HG02642 (cell line): ENCODE measurements at regions not wholly inside any gene's neighbourhood (a gene's known extent, or its start where the extent isn't known, plus 50 kb on each side); places are given as distances from the start of the nearest gene placed in this dataset.
"Not testable (repeated sequence)": the region's sequence is repeated elsewhere in the genome, so short reads cannot be mapped to it uniquely, and the experiment has no call there.

Experiments used
- ATAC-seq: cut with Tn5 transposase; IDR thresholded peaks from one replicate; pipeline ENCODE4 v1.9.1; 2021; ENCODE audit warnings: mild to moderate bottlenecking; ENCODE audit not compliant: unreplicated experiment, poor library complexity

DNA sequence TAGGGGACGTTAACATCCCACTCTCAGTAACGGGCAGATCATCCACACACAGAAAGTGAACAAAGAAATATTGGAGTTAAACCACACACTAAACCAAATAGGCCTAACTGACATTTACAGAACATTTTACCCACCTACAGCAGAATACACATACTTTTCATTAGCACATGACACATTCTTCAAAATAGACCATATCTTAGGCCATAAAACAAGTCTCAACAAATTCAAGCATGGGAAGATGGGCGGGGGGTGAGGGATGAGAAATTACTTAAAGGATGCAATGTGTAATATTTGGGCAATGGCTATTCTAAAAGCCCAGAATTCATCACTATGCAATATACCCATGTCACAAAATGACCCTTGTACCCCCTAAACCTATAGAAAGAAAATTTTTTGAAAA lies 226.2 kb downstream of the ATPSCKMT start:
- ATAC-seq = no peak

- ATAC-seq = no peak
Observed at GRCh38 chr5:10021248-10021647, 228.4 kb downstream of the ATPSCKMT start.

DNA sequence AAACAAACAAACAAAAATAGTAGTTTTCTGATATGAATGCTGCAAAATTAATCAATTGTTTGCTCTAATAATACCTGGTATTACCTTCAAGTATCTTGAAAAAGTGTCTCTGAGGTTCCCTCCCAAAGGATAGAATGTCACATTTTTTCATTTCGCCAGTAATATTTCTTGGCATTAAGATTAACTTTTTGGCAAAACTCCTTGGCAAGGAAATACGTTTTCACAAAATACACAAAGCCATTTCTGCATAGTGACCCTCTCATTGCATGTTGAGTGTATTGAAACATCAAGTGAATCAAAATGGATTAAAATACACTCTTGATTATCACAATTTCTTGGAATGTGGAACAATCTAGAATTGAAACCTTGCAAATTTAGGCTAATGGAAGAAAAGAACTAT lies 230.5 kb downstream of the ATPSCKMT start:
- no peak for ATAC-seq

DNA sequence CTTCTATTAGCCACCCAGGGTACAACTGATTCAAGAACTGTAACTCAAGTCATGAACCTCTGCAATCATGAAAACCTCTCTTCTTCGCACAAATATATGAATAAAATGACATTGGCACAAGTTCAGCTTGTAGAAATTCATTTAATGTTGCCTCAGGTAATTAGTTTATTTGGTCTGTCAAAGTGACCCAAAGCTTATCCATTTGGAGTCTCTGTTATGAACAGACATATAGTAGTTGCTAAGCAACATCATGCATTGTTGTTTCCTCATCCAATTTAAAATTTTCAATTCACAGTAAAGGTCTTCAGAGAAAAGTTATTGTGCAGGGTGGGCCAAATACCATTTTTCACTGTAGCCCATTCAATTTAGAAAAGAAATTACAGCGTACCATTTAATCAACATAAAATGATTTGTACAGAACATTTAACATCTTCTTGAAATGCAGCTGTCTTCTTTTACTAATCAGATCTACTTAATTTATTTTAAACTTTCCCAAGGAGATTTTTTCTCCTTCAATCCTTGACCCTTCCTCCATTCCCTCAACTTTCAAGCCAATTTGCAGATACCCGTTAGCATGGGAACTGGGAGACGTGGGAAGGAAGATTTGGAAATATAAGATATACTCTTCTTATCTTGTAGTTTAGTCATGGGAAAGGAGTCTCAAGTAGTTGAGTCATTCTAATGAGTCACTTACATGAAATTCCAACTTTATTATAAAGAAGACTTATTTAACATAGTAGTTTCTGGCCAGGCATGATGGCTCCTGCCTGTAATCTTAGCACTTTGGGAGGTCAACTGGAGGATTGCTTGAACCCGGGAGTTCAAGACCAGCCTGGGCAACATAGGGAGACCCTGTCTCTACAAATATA lies 231.3 kb downstream of the ATPSCKMT start:
- no peak for ATAC-seq

DNA sequence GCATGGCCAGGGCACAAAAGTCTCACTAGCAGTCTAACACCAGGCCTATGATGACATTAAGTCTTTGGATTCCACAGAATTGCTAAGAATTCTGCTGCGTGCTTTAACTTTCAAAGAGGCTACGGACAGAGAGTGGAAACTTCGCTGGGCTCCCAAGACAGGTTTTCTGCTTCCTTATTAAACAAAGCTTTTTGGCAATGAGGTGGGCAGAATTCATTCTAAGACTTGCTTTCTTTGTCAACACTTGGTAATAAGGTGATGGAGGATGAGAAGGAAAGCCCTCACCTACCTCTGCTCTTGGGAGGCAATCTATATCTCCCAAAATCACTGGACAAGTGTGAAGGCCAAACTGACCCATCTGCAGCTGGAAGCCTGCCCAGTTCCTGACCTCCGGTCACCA lies 231.9 kb downstream of the ATPSCKMT start:
- no peak for ATAC-seq

- ATAC-seq = not testable (repeated sequence)
Observed at GRCh38 chr5:10016559-10016958, 233.1 kb downstream of the ATPSCKMT start.

DNA sequence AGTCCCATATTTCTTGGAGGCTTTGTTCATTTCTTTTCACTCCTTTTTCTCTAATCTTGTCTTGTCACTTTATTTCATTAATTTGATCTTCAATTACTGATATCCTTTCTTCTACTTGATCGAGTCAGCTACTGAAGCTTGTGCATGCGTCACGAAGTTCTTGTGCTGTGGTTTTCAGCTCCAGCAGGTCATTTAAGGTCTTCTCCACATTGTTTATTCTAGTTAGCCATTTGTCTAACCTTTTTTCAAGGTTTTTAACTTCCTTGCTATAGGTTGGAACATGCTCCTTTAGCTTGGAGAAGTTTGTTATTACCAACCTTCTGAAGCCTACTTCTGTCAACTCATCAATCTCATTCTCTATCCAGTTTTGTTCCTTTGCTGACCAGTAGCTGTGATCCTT lies 234.0 kb downstream of the ATPSCKMT start:
- not testable (repeated sequence) for ATAC-seq

- no peak for ATAC-seq
Observed at GRCh38 chr5:10009802-10010201, 239.9 kb downstream of the ATPSCKMT start.

DNA sequence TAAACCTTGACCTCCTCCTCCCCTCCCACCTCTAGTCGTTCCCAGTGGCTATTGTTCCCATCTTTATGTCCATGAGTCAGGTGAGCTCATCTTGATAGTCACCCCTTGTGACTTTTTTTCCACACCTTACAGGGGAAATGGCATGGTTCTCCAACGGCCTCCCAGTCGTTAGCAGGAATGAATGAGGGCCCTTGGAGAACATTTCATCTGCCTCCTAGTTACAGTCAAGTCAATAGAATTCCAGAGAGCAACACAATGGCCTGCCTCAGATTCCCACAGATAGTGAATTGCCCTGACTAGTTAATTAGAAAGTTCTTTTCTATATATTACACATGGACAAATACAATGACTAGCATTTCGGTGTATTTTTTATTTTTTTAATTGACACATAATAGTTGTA lies 262.6 kb downstream of the ATPSCKMT start:
- ATAC-seq = no peak

- no peak for ATAC-seq
Observed at GRCh38 chr5:9977070-9977469, 272.6 kb downstream of the ATPSCKMT start.

DNA sequence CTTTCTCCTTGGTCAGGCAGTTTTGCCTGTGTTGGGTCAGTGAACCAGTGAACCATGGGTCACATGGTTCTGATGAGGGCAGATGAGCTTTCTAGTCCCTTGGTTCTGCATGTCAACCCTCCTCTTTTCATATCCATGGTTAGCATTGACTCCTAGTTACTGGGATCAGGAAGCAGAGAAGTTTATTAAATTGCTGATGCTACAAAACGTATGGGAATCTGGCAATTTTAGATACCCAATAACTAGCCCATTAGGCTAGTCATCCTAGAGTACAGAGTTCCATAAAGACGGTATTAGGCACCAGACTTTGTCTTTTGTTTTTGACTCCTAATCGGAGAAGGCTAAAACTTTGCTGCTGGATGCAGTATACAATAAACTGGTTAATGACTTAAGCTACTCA lies 273.1 kb downstream of the ATPSCKMT start:
- ATAC-seq = no peak

- no peak for ATAC-seq
Observed at GRCh38 chr5:9972059-9972458, 277.6 kb downstream of the ATPSCKMT start.

DNA sequence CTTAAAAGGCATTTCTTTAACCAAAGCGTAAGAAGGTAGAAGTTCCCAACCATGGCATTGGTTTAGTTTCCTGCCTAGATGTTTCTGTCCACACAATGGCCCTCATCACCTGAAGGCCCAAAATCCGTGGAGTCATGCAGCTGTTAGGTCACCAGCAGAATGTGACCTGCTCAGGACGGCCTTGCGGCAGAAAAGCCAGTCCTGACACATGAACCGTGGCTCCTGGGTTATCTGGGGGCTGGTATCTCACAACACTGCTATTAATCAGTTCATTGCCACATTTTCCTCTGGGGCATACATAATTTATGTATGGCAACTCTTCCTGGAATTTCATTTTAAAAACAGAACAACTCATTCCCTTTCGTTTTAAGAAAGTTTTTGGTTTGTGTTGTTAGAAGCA lies 278.4 kb downstream of the ATPSCKMT start:
- ATAC-seq = no peak

DNA sequence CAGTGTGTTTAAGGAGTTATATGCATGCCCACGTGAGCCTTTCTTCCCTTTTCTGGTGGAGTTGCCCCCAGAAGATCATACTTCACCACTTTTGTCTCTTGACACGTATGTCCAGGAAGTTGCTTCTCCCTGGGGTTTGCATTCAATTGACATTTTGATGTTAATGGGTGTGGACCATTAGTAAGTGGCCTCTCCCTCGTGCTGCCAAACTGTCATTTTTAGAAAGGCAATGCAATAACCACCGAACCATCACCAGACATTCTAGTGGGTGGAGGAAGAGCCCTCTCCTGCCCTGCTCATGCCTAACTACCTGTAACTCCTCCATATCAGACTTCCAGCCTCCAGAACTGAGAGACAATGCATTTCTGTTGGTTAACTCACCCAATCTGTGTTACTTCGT lies 290.8 kb downstream of the ATPSCKMT start:
- ATAC-seq = no peak

GRCh38 chr5:9957214-9957613 lies 292.5 kb downstream of the ATPSCKMT start:
- no peak for ATAC-seq

DNA sequence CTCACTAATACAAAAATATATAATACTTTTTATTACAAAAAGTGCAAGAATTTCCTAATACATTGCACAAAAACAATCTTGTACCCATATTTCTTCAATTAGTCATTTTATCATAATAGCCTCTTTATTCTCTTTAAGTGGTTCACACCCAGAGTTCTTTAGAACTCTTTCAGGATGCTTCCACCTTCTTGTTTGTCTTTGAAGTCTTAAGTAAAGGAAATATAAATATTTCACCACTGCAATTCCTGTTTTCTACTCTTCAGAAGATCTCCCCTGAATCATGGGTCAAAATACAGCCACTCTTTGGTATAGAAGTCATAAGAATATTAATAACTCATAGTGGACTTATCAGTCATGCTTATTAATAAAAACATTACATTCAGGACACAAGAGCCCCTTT lies 293.0 kb downstream of the ATPSCKMT start:
- no peak for ATAC-seq

- ATAC-seq = no peak
Observed at GRCh38 chr5:9955586-9955985, 294.1 kb downstream of the ATPSCKMT start.

DNA sequence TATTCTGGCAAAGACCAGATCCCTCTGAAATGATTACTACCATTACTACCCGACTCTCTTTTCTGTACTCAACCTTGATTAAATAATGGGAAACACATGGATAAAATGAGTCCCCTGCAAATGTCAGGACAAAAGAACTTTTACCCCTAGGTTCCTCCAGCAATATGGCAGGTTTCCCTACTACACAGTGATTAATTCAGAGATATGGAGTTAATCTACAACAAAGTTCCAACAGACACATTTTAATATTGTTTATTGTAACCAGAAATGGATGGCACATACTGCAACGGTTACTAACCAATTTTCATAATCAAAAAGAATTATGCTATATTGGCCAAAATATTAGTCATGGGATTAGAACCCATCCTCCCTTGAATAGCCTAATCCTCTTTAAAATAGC lies 294.8 kb downstream of the ATPSCKMT start:
- ATAC-seq = no peak

GRCh38 chr5:9953691-9954090 lies 296.0 kb downstream of the ATPSCKMT start:
- ATAC-seq = no peak

GRCh38 chr5:9951865-9952516 lies 297.7 kb downstream of the ATPSCKMT start:
- no peak for ATAC-seq

DNA sequence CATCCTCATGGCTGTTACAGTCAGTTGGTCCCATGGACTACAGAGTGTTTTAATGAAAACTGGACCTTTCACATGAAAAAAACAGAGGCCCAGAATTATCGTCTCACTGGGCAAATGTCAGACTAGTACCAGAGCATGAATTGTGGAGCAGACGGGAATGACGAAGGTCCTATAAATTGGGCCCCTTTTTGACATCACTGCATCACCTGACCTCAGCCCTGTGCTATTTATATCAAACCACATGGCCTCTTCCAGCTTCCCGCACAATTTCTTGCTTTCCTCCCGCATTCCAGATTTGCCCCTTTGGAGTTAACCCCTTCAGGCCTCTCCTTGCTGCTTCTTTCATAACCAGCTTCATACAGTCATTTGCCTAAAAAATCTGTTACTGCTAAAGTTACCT lies 301.7 kb downstream of the ATPSCKMT start:
- ATAC-seq = no peak

DNA sequence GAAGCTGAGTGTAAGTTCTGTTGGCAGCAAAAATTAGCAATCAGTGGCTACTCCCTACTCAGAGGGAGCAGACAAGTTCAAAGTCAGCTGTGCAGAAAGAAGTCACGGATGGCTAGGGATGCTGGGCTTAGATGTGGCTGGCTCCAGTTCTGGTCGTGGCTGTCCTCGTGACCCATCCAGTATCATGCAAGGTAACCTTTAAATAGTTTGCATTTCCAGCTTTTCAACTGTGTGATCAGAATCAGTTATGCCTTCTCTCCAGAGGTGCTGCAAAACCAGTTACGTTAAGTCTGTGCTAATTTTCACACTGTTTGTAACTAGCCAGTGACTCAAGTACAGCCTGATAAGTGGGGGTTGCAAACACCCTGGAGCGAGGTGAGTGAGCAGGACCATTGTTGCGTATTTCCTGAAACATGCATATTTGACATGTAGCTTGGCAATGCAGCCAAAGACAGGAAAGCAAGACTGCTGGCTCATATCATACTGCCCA lies 302.4 kb downstream of the ATPSCKMT start:
- no peak for ATAC-seq
